Stimulated activated CD8-positive, alpha-beta memory T cell treated with anti-CD3 and anti-CD28 coated beads, Interleukin-7, amount 100 ng/mL, for 48 hours (primary cell): ENCODE measurements at regions not wholly inside any gene's neighbourhood (a gene's known extent, or its start where the extent isn't known, plus 50 kb on each side); places are given as distances from the start of the nearest gene placed in this dataset.
A peak's percentile ranks its signal among the peaks of the same experiment; 100 is the strongest.
"Not testable (repeated sequence)": the region's sequence is repeated elsewhere in the genome, so short reads cannot be mapped to it uniquely, and the experiment has no call there.

Experiments
- DNase-seq, 2 donors: peaks; one replicate each; pipeline ENCODE4 v3.0.0-alpha.2; 2020; ENCODE audit warnings: low read depth in 1 of 2; ENCODE audit errors: extremely low read depth in 1 of 2

DNA sequence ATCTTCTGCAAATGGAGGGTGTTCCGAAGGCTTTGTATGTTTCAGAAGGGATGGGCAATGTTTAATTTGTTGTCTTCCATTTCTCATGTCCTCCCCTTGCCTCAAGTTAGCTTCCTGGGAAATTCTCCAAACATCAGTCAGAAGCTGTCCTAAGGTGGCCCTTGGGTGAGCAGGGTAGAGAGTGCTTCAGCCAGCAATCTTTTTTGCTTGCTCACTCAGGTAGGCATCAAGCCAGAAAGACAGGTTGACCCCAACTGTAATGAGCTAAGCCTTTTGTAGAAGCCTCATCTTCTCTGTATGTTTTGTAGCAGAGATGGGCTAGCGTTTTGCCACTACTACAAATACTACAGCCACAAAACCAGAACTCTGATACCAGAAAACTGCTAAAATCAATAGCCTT lies 321.5 kb upstream of the FAM78B start:
- no peak for DNase-seq

DNA sequence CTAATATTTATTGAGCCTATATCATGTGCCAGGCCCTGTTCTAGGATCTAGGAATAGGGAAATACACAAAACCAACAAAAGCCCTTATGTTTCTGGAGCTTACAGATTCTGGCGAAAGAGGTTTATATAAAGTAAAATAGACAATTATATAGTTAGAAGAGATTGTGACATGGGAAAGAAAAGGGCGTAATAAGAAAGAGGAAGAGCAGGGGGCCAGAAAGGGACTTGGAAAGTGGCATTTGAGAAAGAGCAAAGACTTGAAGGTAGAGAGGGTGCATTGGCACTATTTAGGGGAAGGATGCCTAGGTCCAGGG lies 322.5 kb upstream of the FAM78B start:
- DNase-seq = no peak

DNA sequence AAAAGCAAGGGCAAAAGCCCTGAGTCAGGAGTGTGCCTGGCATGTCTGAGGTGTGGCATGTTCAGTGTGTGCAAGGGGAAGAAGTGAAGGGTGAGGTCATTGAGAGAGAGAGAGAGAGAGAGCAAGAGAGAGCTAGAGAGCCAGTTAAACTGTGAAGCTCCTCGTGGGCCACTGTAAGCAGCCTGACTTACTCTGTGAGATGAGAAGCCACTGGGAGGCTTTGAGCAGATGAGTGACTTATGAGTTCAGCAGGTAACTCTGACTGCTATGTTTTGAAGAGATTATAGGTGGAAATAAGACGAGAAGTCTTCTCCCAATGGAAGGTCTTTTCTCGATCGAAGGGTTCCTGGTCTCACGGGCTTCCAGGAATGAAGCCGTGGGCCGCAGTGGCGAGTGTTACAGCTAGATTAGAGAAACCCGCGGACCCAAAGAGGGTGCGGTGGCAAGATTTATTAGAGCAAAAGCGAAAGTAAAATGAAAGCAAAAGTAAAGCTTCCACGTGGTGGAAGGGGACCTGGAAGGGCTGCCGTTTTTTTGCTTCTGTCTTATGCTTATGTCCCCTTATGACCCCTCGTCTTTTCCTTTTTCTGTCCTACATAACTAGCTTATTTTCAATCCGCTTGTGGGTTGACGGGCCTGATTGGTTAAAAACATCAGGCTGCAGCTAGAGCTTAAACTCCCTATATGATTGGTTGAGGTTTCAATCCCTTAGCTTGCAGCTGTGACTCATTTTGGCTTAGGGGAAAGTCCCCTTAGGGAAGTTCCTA lies 323.1 kb upstream of the FAM78B start:
- DNase-seq = peak; percentile 7 to 37

DNA sequence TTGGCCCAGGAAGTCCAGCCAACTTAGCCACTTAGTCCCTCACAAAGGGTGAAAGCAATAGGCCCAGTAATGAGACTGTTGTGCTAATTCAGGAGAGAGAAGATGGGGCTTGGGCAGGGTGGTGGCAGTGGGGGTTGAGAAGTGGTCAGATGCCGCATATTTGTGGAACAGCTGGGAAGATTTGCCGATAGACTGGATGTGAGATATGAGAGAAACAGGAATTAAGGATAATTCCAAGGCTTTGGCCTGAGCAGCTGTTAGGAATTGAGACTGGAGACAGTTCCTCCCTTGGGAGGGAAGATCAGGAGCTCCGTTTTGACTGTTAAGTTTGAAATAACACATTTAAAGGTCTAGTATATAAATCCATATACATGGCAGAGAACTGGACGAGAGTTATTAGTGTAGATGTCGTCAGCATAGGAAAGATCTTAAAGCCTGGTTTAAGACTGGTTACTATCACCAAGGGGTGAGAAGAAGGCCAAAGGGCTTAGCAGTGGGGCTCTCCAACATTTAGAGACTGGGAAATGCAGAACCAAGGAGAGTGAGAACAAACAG lies 323.7 kb upstream of the FAM78B start:
- no peak for DNase-seq

DNA sequence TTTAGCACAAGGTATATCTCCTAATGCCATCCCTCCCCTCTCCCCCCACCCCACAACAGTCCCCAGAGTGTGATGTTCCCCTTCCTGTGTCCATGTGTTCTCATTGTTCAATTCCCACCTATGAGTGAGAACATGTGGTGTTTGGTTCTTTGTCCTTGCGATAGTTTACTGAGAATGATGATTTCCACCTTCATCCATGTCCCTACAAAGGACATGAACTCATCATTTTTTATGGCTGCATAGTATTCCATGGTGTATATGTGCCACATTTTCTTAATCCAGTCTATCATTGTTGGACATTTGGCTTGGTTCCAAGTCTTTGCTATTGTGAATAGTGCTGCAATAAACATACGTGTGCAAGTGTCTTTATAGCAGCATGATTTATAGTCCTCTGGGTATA lies 327.0 kb upstream of the FAM78B start:
- not testable (repeated sequence) for DNase-seq

DNA sequence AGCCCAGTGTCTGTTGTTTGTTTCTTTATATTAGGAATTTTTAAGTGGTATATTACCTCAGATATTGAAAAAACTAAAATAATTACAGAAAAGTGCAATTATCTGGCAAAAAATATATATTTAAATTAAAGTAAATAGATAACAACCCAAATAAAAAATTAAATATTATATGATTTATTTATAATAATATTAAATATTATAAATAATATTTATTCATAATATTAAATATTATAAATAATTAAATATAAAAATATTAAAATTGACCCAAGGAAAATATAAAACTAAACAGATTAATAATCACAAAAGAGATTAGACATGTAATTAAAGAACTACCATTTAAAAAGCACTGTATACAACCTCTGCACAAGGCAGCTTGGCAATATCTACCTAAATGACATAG lies 331.9 kb upstream of the POGK start:
- no peak for DNase-seq

DNA sequence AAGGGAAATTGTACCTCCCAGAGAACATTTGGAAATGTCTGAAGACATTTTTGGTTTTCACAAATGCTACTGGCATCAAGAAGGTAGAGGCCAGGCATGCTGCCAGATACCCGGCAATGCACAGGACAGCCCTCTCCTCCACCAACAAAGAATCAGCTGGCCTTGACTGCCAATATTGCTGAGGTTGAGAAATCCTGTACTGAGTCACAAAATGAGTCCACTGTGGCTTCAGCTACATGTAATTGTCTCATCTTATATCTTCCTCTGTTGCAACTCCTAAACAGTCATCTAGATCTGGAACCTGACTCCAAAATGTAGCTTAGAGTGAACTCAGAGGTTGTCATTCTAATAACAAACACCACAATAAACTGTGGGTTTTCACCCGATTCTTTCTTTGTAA lies 327.5 kb upstream of the POGK start:
- DNase-seq = no peak

DNA sequence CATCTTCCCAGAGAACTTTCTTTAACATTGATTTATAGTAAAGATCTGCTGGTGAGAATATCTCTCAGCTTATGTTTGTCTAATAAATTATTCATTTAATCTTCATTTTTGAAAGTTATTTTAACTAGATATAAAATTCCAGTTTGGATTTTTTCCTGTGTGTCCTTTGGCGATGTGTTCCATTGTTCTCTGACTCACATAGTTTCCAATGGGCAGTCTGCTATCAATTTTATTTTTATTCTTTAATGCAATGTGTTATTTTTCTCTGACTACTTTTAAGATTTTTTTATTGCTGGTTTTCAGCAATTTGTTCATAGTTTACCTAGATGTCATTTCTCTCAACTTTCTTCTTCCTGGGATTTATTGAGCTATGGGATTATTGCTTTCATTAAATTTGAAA lies 325.2 kb upstream of the POGK start:
- DNase-seq = no peak

DNA sequence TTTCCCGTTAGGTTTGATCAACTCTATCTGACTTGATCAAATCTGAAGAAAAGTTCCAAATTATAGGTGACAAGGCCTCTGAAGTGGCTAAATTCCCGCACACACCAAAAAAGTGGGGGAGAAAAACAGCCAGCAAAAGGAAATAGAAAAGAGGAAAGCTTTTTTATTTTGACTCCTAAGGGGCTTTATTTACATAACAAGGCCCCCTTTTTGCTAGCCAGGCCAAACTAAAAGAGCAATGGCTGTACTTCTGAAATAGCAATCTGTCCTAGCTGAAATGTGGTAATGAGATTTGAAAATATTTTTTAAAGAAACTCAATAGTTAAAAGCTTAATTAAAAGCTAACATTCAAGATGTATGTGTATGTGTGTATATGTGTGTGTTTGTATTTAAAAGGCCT lies 311.5 kb upstream of the POGK start:
- no peak for DNase-seq

DNA sequence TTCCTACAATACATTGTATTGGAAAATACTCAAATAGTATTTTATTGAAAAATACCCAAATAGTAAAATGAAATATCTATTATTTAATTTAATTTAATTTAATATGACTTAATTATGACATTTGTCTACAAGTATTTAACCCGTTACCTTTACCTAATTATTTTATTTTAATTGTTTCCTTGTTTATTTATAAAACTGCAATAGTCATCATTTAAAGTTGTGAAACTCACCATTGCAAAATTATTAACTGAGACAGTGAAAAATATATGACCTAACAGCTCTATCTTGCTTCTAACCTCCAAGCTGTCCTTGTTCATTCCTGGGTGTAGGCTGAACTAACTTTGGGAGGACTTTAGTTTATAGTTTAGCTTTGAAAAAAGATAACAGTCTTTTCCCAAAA lies 300.6 kb upstream of the POGK start:
- no peak for DNase-seq

DNA sequence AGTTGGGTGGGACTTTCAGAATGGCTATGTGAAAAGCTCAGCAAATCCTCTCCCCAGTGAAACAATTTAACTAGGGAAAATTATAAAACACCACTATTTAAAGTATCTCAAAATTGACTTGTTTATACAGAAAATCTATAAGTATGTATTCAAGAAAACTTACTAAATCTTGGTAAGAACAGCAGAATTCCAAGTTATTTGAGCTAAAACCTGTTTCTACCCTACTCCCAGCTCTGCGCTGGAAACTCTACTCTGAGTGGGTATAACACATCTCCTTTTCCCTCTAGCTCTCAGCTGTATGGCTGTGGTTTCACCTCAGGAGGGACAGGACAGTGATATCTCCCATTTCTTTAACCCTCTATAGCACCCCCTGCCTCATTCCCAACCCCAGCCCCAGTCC lies 295.2 kb upstream of the POGK start:
- no peak for DNase-seq

DNA sequence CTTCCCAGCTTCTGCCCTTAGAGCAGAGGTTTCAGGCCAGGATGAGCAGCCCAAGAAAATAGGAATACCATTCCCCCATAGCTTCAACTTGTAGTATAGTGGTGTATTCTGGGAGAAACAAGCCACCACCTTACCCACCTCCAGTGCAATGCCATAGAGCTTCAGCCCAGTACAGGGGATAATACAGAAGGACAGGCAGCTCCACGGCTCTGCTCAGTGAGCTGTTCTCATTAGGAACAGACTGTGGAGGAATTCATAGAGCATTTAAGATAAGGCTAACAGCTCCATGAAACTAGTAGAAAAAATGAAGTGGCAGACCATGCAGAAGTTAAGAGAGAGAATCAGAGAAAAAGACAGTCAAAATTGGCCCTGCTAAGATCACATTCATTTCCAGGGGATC lies 294.7 kb upstream of the POGK start:
- no peak for DNase-seq

DNA sequence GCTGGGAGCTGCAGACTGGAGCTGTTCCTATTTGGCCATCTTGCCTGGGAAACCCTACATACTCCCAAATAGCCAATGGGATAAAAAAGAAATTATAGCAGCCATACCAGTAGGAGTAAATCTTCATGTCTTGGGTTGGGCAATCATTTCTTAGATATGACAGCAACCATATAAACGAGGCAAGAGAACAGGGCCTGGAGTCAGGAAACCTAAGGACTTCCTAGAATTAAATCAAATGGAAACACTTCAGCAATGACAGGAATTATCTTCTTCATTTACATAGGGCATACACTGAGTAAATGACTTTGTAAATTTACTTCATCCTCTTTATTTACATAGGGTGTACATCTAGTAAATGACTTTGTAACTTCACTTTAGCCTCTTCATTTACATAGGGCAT lies 286.6 kb upstream of the POGK start:
- DNase-seq = no peak

DNA sequence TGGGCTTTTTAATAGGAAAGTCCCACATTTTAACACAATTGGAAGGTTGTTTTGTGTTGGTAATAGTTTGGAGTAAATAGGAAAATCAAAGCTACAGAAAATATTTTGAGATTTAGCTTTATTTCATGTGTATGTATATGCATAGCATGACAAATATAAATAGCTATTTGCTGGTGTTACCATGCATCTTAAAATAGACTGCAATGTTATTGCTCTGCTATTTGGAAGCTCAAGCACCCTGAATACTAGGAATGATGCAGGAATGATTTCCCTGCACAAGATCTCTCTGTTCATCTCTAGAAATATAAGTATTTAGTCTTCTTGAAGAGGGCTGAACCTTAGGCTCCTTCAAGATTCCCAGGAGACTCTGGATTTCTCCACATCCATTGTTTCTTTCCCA lies 268.3 kb upstream of the POGK start:
- DNase-seq = no peak

DNA sequence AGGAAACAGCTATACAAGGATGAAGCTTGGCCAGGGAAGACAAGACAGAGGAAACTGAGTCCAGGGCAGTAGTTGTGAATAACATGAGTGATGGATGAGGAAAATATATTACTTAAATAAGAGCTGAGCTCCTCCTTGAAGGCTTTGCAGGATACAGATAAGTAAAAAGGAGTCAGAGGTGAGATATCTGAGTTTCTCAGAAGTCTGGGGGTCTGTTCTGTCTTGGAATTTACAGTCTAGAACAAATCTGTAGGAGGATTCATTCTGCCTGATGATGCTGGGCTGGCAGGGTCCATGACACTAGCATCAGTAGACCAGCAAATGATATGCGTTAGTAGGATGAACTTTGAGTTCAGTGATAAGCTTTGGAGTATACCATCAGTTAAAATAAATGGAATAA lies 266.1 kb upstream of the POGK start:
- DNase-seq = no peak

DNA sequence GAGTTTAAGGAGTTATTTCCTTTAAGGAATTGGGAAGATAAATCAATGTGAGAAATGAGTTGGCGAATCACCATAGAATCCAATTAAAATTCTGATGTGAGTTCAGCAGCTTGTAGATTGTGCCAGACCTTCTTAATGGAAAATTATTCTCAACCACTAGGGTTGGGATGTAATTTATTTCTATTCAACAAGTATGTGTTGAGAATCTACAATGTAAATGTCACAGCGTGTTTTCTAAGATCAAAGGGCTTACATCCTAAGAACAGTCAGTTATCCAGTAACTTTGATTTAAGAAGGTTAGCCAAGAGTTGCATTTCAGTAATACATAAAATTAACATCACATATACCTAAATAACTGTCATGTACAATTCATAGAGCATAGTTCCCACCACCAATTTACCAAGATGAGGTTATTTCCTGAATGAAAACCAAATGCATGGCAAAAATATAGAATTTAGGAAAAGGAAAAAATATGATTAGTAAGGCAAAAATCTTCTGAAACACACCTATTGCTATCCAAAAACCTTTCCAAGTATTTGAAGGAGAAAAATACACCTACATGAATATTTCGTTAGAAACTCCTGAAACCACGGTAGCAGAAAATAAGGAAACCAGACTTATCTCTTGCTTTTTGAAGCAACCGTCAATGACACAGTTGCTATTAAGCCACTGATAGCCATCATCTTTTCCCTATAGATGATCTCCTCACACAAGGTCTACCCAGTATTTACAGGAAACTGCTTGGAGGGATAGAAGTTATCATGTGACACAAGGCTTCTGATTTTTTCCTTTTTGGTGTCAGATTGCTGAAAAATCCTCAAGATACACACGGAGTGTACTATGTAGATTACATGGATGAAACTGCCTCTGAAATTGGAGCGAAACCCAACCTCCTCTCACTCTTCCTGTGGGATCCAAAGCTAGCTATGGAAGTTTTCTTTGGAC lies 259.4 kb upstream of the POGK start:
- no peak for DNase-seq

DNA sequence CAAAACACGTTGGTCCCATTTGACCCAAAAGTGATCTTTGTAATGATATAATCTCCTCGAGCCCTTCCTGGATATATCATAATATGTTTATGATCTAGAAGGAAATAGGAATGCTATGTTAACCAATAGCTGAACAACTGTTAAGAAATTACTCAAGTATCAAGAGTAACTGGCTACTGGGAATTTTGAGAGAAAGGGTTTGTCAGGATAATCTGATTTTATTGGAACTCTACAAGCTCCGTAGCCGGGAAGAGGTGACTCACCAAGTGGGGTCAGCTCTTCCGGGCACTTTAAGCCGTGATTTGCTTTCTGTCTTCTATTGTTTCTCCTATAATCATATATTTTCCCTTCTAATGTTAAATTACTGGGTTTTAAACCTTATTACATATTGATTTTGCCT lies 250.5 kb upstream of the POGK start:
- no peak for DNase-seq

DNA sequence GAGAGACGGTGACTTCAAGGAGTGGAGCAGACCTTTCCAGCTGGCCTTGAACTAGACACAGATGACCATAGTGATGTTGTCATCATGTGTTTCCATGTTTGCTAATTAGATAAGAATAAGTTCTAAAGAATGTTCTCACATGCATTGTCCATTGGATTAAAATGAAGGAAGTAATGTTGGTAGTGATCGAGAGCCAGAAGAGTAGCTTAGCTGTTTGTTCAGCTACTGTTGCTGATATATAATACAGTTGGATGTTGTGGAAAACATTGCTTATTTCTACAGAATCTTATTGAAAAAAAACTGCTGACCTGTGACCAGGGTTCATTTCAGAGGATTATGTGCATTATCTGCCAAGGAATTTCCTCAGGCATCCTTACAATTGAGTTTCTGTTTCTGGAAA lies 249.1 kb upstream of the POGK start:
- no peak for DNase-seq

DNA sequence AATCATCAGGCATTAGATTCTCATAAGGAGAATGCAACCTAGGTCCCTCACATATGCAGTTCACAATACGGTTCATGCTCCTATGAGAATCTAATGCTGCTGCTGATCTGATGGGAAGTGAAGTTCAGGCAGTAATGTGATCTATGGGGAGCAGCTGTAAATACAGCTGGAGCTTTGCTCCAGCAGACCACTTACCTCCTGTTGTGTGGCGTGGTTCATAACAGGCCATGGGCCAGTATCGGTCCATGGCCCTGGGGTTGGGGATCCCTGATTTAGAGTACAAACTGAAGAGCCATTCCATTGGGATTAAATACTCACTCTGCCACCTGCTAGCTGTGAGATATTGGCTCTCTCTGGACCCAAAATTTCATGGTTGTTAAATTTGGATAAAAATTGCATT lies 244.6 kb upstream of the POGK start:
- no peak for DNase-seq

DNA sequence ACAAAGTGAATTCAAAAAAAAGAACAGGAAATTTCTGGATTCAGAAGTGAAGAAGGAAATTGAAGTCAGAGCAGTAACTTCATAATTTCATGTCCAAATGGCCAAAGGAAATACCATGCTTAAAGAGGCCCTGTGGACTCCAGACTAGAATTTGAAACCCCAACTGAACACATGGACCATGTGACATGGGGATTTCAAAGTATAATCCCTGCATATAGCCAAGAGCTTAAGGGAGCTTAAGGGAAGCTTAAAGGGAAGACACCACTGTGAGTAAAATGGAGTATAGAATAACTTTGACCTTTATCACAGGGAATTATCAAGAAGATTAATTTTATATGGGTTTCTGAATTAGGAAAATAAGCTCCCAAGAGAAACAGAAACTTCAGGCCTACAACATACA lies 241.8 kb upstream of the POGK start:
- DNase-seq = no peak

DNA sequence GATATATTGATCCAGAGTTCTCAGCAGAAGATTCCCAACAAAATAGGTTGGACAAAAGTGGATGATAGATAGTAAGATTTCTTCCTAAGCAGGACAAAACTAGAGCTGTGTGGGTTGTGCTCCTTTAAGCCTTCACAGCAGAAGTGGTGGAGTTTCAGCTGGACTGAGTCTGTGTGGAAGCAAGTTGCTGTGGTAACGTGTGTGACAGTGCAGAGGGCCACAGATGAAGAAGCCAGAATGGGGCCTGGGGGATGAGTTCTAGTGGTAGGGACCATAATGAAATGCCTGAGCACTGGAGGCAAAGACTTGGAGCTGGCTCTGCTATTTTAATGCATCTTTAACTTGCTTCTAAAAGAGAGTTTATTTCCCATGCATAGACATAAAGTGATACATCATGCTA lies 238.7 kb upstream of the POGK start:
- no peak for DNase-seq

DNA sequence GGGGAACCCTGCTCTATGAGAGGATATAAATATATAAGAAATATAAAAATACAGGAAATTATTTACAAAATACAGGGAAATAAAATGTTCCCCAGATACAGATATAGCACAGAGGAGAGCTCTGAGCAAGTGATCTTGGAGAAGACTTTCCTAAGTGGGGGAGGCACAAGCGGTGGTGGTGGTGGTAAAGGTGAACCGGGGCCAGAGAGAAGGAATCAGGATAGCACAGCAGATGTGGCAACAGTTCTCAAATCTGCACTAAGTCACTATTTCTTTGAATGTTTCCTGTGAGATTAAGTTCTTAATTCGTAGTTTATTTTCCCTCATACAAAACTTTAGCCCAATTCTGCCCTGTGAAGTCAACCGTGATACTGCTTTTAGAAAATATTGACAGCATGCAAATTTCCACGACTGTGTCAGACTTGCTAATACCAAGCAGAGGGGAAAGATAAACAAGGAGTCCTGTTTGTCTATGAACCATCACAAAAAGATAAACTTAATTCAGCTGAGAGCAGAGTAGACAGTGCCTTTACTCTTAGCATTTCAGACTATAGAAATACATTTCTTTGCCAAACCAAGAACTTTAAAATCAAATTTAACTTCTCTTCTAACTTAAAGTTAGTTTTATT lies 237.5 kb upstream of the POGK start:
- DNase-seq = no peak
